SU-DHL-6 (cell line): ENCODE measurements at regions not wholly inside any gene's neighbourhood (a gene's known extent, or its start where the extent isn't known, plus 50 kb on each side); places are given as distances from the start of the nearest gene placed in this dataset.

Experiments
- EZH2phosphoT487 ChIP-seq: fragments of 200-600 bp; sonication (generic), shearing (Covaris generic); conservative IDR thresholded peaks from 2 replicates; pipeline ENCODE4 v1.6.1; 2018; ENCODE audit warnings: mild to moderate bottlenecking, antibody characterized with exemption, low read length, moderate library complexity, mixed read lengths
- TF ChIP-seq, protein P1 (sequence below): fragments of 200-600 bp; sonication (generic); IDR thresholded peaks from one replicate; pipeline ENCODE4 v1.5.1; 2017; ENCODE audit warnings: antibody characterized with exemption, mild to moderate bottlenecking, low read length, moderate library complexity; ENCODE audit not compliant: insufficient read depth, poor library complexity, severe bottlenecking

DNA sequence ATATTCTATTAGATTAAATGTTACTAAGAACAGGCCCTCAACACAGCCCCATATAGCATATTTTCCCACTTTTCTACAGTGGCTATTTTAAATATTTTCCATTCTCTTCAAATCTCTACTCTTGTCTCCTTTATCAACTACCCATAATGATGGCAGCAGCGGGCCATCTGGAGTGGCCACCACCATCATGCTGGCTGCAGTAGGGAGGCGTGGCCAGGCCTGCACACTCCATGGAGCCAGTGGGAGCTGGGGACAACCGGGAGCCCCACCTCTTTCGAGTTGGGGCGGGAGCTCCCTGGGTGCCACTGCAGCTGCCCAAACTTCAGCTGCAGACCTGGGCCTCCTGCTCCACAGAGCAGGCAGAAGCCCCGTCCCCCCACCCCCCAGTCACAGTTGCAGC, 98.4 kb upstream of the RANBP6 start:
- TF ChIP-seq, protein P1, sequence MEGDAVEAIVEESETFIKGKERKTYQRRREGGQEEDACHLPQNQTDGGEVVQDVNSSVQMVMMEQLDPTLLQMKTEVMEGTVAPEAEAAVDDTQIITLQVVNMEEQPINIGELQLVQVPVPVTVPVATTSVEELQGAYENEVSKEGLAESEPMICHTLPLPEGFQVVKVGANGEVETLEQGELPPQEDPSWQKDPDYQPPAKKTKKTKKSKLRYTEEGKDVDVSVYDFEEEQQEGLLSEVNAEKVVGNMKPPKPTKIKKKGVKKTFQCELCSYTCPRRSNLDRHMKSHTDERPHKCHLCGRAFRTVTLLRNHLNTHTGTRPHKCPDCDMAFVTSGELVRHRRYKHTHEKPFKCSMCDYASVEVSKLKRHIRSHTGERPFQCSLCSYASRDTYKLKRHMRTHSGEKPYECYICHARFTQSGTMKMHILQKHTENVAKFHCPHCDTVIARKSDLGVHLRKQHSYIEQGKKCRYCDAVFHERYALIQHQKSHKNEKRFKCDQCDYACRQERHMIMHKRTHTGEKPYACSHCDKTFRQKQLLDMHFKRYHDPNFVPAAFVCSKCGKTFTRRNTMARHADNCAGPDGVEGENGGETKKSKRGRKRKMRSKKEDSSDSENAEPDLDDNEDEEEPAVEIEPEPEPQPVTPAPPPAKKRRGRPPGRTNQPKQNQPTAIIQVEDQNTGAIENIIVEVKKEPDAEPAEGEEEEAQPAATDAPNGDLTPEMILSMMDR, result no peak
- TF ChIP-seq EZH2phosphoT487, result no peak
